ENCODE measurements at regions not wholly inside any gene's neighbourhood (a gene's known extent, or its start where the extent isn't known, plus 50 kb on each side); places are given as distances from the start of the nearest gene placed in this dataset.

GRCh38 chr10:106213493-106213892, 951.0 kb downstream of the SORCS1 start (continued):
- TF ChIP-seq, protein P1, sequence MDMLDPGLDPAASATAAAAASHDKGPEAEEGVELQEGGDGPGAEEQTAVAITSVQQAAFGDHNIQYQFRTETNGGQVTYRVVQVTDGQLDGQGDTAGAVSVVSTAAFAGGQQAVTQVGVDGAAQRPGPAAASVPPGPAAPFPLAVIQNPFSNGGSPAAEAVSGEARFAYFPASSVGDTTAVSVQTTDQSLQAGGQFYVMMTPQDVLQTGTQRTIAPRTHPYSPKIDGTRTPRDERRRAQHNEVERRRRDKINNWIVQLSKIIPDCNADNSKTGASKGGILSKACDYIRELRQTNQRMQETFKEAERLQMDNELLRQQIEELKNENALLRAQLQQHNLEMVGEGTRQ (CRISPR knock-in tag; IDR thresholded peaks at IDR 0.05), result no peak
- no peak for TF ChIP-seq TEAD4 (CRISPR knock-in tag; IDR thresholded peaks at IDR 0.05)
- no peak for TF ChIP-seq GABPB1 (CRISPR knock-in tag; IDR thresholded peaks at IDR 0.05)
- no peak for TF ChIP-seq NFE2L1 (CRISPR knock-in tag; IDR thresholded peaks at IDR 0.05)
- no peak for TF ChIP-seq FOXP1 (CRISPR knock-in tag; IDR thresholded peaks at IDR 0.05; ENCODE audit: borderline replicate concordance)
- no peak for TF ChIP-seq TEAD1 (CRISPR knock-in tag; IDR thresholded peaks at IDR 0.05)
- TF ChIP-seq EMX1 (CRISPR knock-in tag; IDR thresholded peaks at IDR 0.05), result no peak

GRCh38 chr10:106198275-106198674, 966.2 kb downstream of the SORCS1 start:
- CTCF ChIA-PET, result no interaction called here
- DNase-seq (ENCODE audit: low spot score) (no peak), ATAC-seq (no peak)
- no peak for TF ChIP-seq NFE2L1 (CRISPR knock-in tag; IDR thresholded peaks at IDR 0.05)
- TF ChIP-seq, protein P2, sequence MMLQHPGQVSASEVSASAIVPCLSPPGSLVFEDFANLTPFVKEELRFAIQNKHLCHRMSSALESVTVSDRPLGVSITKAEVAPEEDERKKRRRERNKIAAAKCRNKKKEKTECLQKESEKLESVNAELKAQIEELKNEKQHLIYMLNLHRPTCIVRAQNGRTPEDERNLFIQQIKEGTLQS (CRISPR knock-in tag; conservative IDR thresholded peaks at IDR 0.05), result no peak
- no peak overlapping the region for H3K27ac Mint-ChIP-seq
- no peaks in the 10 kb centered on the region for H3K27me3 Mint-ChIP-seq (ENCODE audit: low read depth)
- no peaks in the 10 kb centered on the region for H3K36me3 Mint-ChIP-seq
- POLR2A ChIA-PET, result no interaction called here
- no peak overlapping the region for H3K4me3 Mint-ChIP-seq
- 0 out of 2 replicates have a peak, but pooled peaks cover 4% of the 10 kb centered on the region for H3K9me3 Mint-ChIP-seq
- H3K4me1 Mint-ChIP-seq, result no peaks in the 10 kb centered on the region

DNA sequence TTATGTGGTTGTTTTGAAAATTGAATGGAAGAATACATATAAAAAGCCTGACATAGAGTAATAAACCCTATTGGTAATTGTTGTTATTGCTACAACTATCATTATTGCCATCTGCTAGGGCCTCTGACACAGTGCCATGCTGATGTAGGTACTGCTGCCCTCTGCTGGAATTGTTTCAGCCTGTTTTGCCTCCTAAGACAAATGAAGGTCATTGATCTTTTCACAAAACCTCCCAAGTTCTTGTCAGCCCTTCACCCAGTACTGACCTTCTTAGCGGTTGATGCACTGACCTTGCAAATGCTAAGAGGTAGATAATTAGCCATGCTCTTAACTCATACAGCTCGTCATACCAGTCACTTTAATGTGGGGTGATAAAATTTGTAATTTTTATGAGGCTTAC, 975.2 kb downstream of the SORCS1 start:
- H3K9me3 Mint-ChIP-seq, result no peaks in the 10 kb centered on the region
- DNase-seq (ENCODE audit: low spot score), result peak; percentile 64
- ATAC-seq, result peak; percentile 98
- CTCF ChIA-PET, result interaction anchor here (0.9 to 1.3 kb wide), 2 partner anchors 13 to 239 kb away, joined by 3 to 4 read pairs; no protein-coding TSS in a partner anchor
- TF ChIP-seq ZSCAN18 (CRISPR knock-in tag; IDR thresholded peaks at IDR 0.05), result no peak
- TF ChIP-seq, protein P3, sequence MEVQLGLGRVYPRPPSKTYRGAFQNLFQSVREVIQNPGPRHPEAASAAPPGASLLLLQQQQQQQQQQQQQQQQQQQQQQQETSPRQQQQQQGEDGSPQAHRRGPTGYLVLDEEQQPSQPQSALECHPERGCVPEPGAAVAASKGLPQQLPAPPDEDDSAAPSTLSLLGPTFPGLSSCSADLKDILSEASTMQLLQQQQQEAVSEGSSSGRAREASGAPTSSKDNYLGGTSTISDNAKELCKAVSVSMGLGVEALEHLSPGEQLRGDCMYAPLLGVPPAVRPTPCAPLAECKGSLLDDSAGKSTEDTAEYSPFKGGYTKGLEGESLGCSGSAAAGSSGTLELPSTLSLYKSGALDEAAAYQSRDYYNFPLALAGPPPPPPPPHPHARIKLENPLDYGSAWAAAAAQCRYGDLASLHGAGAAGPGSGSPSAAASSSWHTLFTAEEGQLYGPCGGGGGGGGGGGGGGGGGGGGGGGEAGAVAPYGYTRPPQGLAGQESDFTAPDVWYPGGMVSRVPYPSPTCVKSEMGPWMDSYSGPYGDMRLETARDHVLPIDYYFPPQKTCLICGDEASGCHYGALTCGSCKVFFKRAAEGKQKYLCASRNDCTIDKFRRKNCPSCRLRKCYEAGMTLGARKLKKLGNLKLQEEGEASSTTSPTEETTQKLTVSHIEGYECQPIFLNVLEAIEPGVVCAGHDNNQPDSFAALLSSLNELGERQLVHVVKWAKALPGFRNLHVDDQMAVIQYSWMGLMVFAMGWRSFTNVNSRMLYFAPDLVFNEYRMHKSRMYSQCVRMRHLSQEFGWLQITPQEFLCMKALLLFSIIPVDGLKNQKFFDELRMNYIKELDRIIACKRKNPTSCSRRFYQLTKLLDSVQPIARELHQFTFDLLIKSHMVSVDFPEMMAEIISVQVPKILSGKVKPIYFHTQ (CRISPR knock-in tag; IDR thresholded peaks at IDR 0.05), result no peak
- TF ChIP-seq, protein P4, sequence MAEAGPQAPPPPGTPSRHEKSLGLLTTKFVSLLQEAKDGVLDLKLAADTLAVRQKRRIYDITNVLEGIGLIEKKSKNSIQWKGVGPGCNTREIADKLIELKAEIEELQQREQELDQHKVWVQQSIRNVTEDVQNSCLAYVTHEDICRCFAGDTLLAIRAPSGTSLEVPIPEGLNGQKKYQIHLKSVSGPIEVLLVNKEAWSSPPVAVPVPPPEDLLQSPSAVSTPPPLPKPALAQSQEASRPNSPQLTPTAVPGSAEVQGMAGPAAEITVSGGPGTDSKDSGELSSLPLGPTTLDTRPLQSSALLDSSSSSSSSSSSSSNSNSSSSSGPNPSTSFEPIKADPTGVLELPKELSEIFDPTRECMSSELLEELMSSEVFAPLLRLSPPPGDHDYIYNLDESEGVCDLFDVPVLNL (CRISPR knock-in tag; IDR thresholded peaks at IDR 0.05; ENCODE audit: borderline replicate concordance, low read depth), result no peak
- peak; percentile 89; the same call in 1 of the 2 replicates for TF ChIP-seq ESRRA (CRISPR knock-in tag; IDR thresholded peaks at IDR 0.05; ENCODE audit: borderline replicate concordance)
- TF ChIP-seq, protein P5, sequence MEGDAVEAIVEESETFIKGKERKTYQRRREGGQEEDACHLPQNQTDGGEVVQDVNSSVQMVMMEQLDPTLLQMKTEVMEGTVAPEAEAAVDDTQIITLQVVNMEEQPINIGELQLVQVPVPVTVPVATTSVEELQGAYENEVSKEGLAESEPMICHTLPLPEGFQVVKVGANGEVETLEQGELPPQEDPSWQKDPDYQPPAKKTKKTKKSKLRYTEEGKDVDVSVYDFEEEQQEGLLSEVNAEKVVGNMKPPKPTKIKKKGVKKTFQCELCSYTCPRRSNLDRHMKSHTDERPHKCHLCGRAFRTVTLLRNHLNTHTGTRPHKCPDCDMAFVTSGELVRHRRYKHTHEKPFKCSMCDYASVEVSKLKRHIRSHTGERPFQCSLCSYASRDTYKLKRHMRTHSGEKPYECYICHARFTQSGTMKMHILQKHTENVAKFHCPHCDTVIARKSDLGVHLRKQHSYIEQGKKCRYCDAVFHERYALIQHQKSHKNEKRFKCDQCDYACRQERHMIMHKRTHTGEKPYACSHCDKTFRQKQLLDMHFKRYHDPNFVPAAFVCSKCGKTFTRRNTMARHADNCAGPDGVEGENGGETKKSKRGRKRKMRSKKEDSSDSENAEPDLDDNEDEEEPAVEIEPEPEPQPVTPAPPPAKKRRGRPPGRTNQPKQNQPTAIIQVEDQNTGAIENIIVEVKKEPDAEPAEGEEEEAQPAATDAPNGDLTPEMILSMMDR (IDR thresholded peaks at IDR 0.05), result peak; percentile 36; the same call in 1 of the 2 replicates
- POLR2A ChIA-PET, result no interaction called here
- 0 out of 2 replicates have a peak, but pooled peaks cover 3% of the 10 kb centered on the region for H3K4me1 Mint-ChIP-seq
- H3K4me3 Mint-ChIP-seq, result no peak overlapping the region
- H3K27ac Mint-ChIP-seq, result no peak overlapping the region
- H3K36me3 Mint-ChIP-seq, result no peaks in the 10 kb centered on the region
- no peaks in the 10 kb centered on the region for H3K27me3 Mint-ChIP-seq (ENCODE audit: low read depth)
